ENCODE measurements at regions not wholly inside any gene's neighbourhood (a gene's known extent, or its start where the extent isn't known, plus 50 kb on each side); places are given as distances from the start of the nearest gene placed in this dataset.

DNA sequence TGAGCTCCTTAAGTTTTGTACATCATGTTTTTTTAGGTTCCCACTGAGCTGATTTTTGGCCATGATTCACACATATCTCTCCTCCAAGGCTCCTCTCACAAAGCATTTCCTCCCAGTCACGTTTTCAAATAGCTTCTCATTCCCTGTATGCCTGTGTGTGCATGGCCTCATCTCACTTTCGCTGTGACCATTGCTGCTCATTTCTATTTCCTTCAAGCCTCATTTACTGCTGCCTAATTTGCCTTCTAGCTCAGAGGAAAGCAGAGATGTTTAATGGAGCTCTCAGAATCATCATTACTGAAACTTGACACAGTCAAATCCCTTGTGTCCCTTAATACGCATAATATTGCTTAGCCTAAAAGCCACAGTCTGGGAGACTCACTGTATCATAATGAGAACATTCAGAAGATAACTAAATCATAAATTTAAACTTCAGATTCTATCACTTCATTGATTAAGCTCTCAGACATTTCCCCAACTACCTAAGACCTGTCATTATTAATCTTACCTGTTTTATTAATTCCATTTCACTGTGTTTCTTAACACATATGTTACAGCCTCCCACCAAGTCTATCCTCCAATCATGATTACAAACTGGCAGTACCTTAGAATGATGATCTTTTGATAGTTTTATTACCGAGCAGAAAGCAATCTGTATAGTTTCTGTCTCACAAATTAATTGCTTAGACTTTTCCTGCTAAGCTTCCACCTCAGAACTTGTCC is 278.3 kb upstream of the PTGER4 start:
- Histone ChIP-seq H3K27ac (ENCODE audit: low read depth, low read length) (no peak overlapping the region), H3K9me3 (ENCODE audit: control insufficient read depth, insufficient read depth, low read length) (no peaks in the 10 kb centered on the region), H3K4me3 (ENCODE audit: low read depth, low read length) (no peak overlapping the region), H3K27me3 (ENCODE audit: control insufficient read depth, insufficient read depth, low read length) (no peaks in the 10 kb centered on the region)
- no peak for DNase-seq (ENCODE audit: low read depth, low spot score)
- POLR2A ChIA-PET, result no interaction called here
- CTCF ChIA-PET, result no interaction called here
- TF ChIP-seq, protein P1, sequence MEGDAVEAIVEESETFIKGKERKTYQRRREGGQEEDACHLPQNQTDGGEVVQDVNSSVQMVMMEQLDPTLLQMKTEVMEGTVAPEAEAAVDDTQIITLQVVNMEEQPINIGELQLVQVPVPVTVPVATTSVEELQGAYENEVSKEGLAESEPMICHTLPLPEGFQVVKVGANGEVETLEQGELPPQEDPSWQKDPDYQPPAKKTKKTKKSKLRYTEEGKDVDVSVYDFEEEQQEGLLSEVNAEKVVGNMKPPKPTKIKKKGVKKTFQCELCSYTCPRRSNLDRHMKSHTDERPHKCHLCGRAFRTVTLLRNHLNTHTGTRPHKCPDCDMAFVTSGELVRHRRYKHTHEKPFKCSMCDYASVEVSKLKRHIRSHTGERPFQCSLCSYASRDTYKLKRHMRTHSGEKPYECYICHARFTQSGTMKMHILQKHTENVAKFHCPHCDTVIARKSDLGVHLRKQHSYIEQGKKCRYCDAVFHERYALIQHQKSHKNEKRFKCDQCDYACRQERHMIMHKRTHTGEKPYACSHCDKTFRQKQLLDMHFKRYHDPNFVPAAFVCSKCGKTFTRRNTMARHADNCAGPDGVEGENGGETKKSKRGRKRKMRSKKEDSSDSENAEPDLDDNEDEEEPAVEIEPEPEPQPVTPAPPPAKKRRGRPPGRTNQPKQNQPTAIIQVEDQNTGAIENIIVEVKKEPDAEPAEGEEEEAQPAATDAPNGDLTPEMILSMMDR (IDR thresholded peaks at IDR 0.05; ENCODE audit: low read depth, low read length), result no peak

DNA sequence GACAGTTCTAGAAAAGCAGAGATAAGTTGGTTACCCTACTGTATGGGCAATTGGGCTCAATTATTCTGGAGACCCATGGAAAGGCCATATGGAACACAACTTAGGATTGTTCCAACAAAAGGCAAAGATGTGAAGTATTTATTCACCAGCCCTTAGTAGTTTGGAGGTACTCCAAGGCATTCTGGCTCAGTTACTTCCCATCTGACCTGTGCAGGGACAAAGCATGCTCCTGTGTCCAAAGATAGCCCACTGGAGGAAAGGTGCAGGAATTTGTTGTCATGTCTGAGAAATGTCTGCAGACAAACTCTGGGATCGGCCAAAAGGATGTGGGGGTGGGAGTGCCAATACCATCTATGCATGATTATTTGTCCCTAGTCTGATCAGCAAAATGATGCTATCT is 279.5 kb upstream of the PTGER4 start:
- ChIA-PET POLR2A (no interaction called here), CTCF (no interaction called here)
- no peak overlapping the region for H3K27ac ChIP-seq (ENCODE audit: low read depth, low read length)
- H3K27me3 ChIP-seq (ENCODE audit: control insufficient read depth, insufficient read depth, low read length), result no peaks in the 10 kb centered on the region
- no peaks in the 10 kb centered on the region for H3K9me3 ChIP-seq (ENCODE audit: control insufficient read depth, insufficient read depth, low read length)
- no peak overlapping the region for H3K4me3 ChIP-seq (ENCODE audit: low read depth, low read length)
- TF ChIP-seq, protein P1 (IDR thresholded peaks at IDR 0.05; ENCODE audit: low read depth, low read length), result no peak
- DNase-seq (ENCODE audit: low read depth, low spot score), result no peak

DNA sequence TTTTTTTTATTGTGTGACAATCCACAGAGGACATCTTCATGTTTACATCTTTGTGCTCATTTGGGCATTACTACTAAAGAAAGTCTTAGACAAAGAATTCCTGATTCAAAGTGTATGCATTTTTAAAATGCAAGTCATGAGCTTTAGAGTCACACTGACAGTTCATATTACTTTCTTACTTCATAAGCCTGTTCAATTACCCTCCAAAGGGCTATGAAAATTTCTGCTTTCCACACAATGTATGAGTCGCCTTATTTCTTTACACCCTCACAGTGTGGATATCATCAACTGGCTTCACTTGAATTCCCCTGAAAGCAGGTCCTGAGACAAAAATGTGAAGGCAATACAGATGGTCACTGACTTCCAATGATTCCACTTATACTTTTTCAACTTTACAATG is 280.4 kb upstream of the PTGER4 start:
- Histone ChIP-seq H3K27ac (ENCODE audit: low read depth, low read length) (no peak overlapping the region), H3K4me3 (ENCODE audit: low read depth, low read length) (no peak overlapping the region), H3K9me3 (ENCODE audit: control insufficient read depth, insufficient read depth, low read length) (no peaks in the 10 kb centered on the region), H3K27me3 (ENCODE audit: control insufficient read depth, insufficient read depth, low read length) (no peaks in the 10 kb centered on the region)
- ChIA-PET POLR2A (no interaction called here), CTCF (no interaction called here)
- no peak for DNase-seq (ENCODE audit: low read depth, low spot score)
- TF ChIP-seq, protein P1 (IDR thresholded peaks at IDR 0.05; ENCODE audit: low read depth, low read length), result no peak

DNA sequence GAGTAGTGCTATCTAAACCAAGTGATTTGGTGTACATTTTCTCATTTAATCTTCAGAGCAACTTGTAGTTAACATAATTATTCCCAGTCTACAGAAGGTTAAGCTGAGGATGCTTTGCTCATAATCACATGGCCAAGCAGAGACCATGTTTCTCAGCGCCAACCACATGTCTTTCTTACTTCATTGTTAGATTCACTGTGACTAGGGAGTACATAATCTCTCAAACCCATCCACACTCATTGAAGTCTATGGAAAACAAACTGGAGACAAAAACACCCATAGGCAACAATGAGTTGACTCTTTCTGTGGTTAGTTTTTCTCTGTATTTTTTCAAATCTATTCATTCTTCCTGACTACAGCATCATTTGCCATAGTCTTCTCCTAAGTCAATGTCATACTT is 281.7 kb upstream of the PTGER4 start:
- ChIA-PET POLR2A (no interaction called here), CTCF (no interaction called here)
- no peak overlapping the region for H3K4me3 ChIP-seq (ENCODE audit: low read depth, low read length)
- no peaks in the 10 kb centered on the region for H3K27me3 ChIP-seq (ENCODE audit: control insufficient read depth, insufficient read depth, low read length)
- H3K27ac ChIP-seq (ENCODE audit: low read depth, low read length), result no peak overlapping the region
- H3K9me3 ChIP-seq (ENCODE audit: control insufficient read depth, insufficient read depth, low read length), result no peaks in the 10 kb centered on the region
- TF ChIP-seq, protein P1 (IDR thresholded peaks at IDR 0.05; ENCODE audit: low read depth, low read length), result no peak
- no peak for DNase-seq (ENCODE audit: low read depth, low spot score)

DNA sequence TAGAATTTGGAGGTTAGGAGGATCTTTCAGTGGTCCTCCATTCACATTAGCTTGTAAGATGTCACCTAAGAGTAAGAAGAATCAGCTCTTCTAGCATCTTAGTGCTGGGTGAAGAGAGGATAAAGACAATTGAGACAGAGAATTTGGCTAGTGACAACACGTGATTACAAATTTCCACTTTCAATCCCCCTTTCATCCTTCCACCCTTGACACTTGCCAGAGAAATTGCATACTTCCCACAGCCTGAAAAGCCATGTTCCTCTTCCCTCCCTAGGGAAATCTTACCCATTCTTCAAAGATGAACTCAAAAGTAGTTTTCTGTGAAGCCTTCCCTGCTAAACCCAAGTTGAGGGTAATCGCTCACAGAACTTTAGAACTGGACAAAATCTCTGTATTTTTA is 282.6 kb upstream of the PTGER4 start:
- TF ChIP-seq, protein P1 (IDR thresholded peaks at IDR 0.05; ENCODE audit: low read depth, low read length), result no peak
- POLR2A ChIA-PET, result no interaction called here

More for the DNA sequence above, 282.6 kb upstream of the PTGER4 start:
- CTCF ChIA-PET, result no interaction called here
- Histone ChIP-seq H3K4me3 (ENCODE audit: low read depth, low read length) (no peak overlapping the region), H3K9me3 (ENCODE audit: control insufficient read depth, insufficient read depth, low read length) (no peaks in the 10 kb centered on the region), H3K27ac (ENCODE audit: low read depth, low read length) (no peak overlapping the region), H3K27me3 (ENCODE audit: control insufficient read depth, insufficient read depth, low read length) (no peaks in the 10 kb centered on the region)
- no peak for DNase-seq (ENCODE audit: low read depth, low spot score)

Measured in AG04450 (cell line).